GM23338 (cell line): ENCODE measurements at regions not wholly inside any gene's neighbourhood (a gene's known extent, or its start where the extent isn't known, plus 50 kb on each side); places are given as distances from the start of the nearest gene placed in this dataset.

Experiments
- ATAC-seq: fragments of 200-7000 bp; cut with Tn5 transposase; 3 replicates; pipeline ENCODE4 v1.9.1; 2020
- DNase-seq: peaks from one replicate; pipeline ENCODE4 v3.0.0-alpha.2; 2015; ENCODE audit warnings: low spot score
- H2AFZ ChIP-seq: fragments of 200-600 bp; sonication (generic); 2 replicates; pipeline ENCODE4 v1.8.0; 2016; ENCODE audit warnings: antibody characterized with exemption, mild to moderate bottlenecking, moderate library complexity
- H3F3A ChIP-seq: fragments of 200-600 bp; sonication (generic); replicated peaks from 2 replicates; pipeline ENCODE4 v1.8.0; 2017; ENCODE audit warnings: antibody characterized with exemption, mixed run types, low read depth
- H3K27ac ChIP-seq: fragments of 200-600 bp; sonication (generic); 2 replicates; pipeline ENCODE4 v1.6.1; 2016; ENCODE audit warnings: low read depth
- H3K27me3 ChIP-seq: fragments of 200-600 bp; sonication (generic); 2 replicates; pipeline ENCODE4 v1.8.0; 2016; ENCODE audit warnings: mild to moderate bottlenecking, mixed run types, moderate library complexity; ENCODE audit not compliant: insufficient read depth
- H3K36me3 ChIP-seq: fragments of 200-600 bp; sonication (generic); 2 replicates; pipeline ENCODE4 v1.8.0; 2016; ENCODE audit warnings: mild to moderate bottlenecking; ENCODE audit not compliant: insufficient read depth
- H3K4me1 ChIP-seq: fragments of 200-600 bp; sonication (generic); 2 replicates; pipeline ENCODE4 v1.8.0; 2016; ENCODE audit warnings: mild to moderate bottlenecking, moderate library complexity; ENCODE audit not compliant: insufficient read depth
- H3K4me2 ChIP-seq: fragments of 200-600 bp; sonication (generic); 2 replicates; pipeline ENCODE4 v1.7.1; 2017; ENCODE audit warnings: mixed run types
- H3K4me3 ChIP-seq: fragments of 200-600 bp; sonication (generic); 2 replicates; pipeline ENCODE4 v1.6.1; 2016; ENCODE audit warnings: mixed run types
- H3K79me2 ChIP-seq: fragments of 200-600 bp; sonication (generic); replicated peaks from 2 replicates; pipeline ENCODE4 v1.8.0; 2017; ENCODE audit warnings: mild to moderate bottlenecking; ENCODE audit not compliant: insufficient read depth
- H3K9me2 ChIP-seq: fragments of 200-600 bp; sonication (generic); 2 replicates; pipeline ENCODE4 v1.8.0; 2017; ENCODE audit not compliant: insufficient read depth
- H4K20me1 ChIP-seq: fragments of 200-600 bp; sonication (generic); replicated peaks from 2 replicates; pipeline ENCODE4 v1.8.0; 2017; ENCODE audit warnings: mild to moderate bottlenecking; ENCODE audit not compliant: insufficient read depth
- H3K27ac Mint-ChIP-seq: 2 replicates; pipeline ENCODE4 v1.8.0; 2020; ENCODE audit warnings: inconsistent platforms, mild to moderate bottlenecking, moderate library complexity, mixed read lengths
- H3K27me3 Mint-ChIP-seq: 3 replicates; pipeline ENCODE4 v1.8.0; 2022; ENCODE audit warnings: low read depth, mild to moderate bottlenecking, moderate library complexity, mixed read lengths, inconsistent platforms; ENCODE audit not compliant: insufficient read depth, poor library complexity
- H3K36me3 Mint-ChIP-seq: 3 replicates; pipeline ENCODE4 v1.8.0; 2021; ENCODE audit warnings: low read depth, mild to moderate bottlenecking, inconsistent platforms, moderate library complexity, mixed read lengths
- H3K4me1 Mint-ChIP-seq: 3 replicates; pipeline ENCODE4 v1.8.0; 2020; ENCODE audit warnings: mild to moderate bottlenecking, inconsistent platforms, mixed read lengths
- H3K4me3 Mint-ChIP-seq: 3 replicates; pipeline ENCODE4 v1.8.0; 2021; ENCODE audit warnings: moderate library complexity, mild to moderate bottlenecking, inconsistent platforms, mixed read lengths
- H3K9me3 Mint-ChIP-seq: 3 replicates; pipeline ENCODE4 v1.8.0; 2020; ENCODE audit warnings: moderate library complexity, mild to moderate bottlenecking, inconsistent platforms, mixed read lengths
- CREB1 ChIP-seq: fragments of 250-450 bp; sonication (Bioruptor Pico); IDR thresholded peaks from 2 replicates; pipeline ENCODE4 v1.5.0; 2020; ENCODE audit warnings: low read depth, mild to moderate bottlenecking, moderate library complexity
- EZH2 ChIP-seq: fragments of 200-600 bp; sonication (generic); IDR thresholded peaks from one replicate; pipeline ENCODE4 v1.8.0; 2017; ENCODE audit warnings: antibody characterized with exemption, mild to moderate bottlenecking, low read depth; ENCODE audit not compliant: unreplicated experiment
- EZH2phosphoT487 ChIP-seq: fragments of 200-600 bp; sonication (generic); IDR thresholded peaks from one replicate; pipeline ENCODE4 v1.8.1; 2018; ENCODE audit warnings: antibody characterized with exemption; ENCODE audit not compliant: unreplicated experiment
- POLR2AphosphoS5 ChIP-seq: IDR thresholded peaks from 2 replicates; pipeline ENCODE4 v1.6.1; 2016; ENCODE audit warnings: antibody characterized with exemption, low read depth
- ZNF114 ChIP-seq: fragments of 250-450 bp; sonication (Bioruptor Pico); IDR thresholded peaks from 2 replicates; pipeline ENCODE4 v1.5.0; 2020; ENCODE audit warnings: mild to moderate bottlenecking, moderate library complexity
- ZNF331 ChIP-seq: fragments of 250-450 bp; sonication (Bioruptor Pico); IDR thresholded peaks from 2 replicates; pipeline ENCODE4 v1.5.0; 2020; ENCODE audit warnings: low read depth, mild to moderate bottlenecking, moderate library complexity
- TF ChIP-seq, protein P1 (sequence below), 2 experiments: fragments of 200-600 bp in 1 of 2; sonication (generic) in 1 of 2; conservative IDR thresholded peaks; 2 replicates each; pipeline versions ENCODE4 v1.5.1 to v1.6.1; 2016 to 2017; ENCODE audit warnings: antibody characterized with exemption in 2 of 2, low read depth in 2 of 2, mild to moderate bottlenecking in 2 of 2, moderate library complexity in 1 of 2
- TF ChIP-seq, protein P2 (sequence below): IDR thresholded peaks from one replicate; pipeline ENCODE4 v1.6.1; 2018; ENCODE audit warnings: antibody characterized with exemption; ENCODE audit not compliant: unreplicated experiment

DNA sequence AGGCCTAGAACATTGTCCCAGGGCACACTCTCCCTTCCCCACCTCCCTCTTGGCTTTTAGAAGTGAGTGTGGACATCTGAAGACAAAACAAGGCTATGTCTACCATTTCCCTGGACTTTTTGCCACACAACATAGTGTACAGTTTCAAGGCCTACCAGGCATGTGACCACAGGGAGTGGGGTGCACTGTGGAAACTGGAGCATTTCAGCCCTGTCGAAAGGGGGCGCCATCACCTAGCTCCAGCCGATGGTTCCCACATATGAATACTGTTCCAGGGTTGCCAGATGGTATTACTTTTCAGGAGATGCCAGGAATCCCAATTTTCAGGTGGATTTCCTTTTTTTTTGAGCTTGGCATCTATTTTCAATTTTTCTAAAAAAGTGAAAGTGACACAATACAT, 140.7 kb downstream of the KATNIP start:
- ATAC-seq: peak; percentile 91

DNA sequence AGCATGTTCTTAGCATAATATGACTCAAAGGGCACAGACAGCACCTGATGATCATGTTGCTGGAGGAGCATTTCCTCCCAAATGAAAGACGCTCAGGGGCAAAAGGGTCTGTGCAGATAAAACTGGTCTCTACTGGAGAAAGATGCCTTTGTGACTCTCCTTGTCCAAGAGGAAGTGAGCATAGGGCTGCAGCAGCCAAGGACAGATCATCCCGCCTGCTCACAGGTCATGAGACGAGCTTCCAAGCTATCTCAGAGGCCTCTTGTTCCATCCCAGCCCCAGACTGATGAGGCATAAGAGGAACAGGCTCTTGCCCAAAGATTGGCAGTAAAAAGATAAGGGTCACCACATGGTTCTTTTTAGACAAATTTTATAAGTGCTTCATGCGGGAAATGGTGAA, 141.8 kb downstream of the KATNIP start:
- DNase-seq (no peak), ATAC-seq (no peak)
- H3F3A ChIP-seq: no peaks in the 10 kb centered on the region
- H3K4me3 Mint-ChIP-seq: no peak overlapping the region
- TF ChIP-seq, protein P1, sequence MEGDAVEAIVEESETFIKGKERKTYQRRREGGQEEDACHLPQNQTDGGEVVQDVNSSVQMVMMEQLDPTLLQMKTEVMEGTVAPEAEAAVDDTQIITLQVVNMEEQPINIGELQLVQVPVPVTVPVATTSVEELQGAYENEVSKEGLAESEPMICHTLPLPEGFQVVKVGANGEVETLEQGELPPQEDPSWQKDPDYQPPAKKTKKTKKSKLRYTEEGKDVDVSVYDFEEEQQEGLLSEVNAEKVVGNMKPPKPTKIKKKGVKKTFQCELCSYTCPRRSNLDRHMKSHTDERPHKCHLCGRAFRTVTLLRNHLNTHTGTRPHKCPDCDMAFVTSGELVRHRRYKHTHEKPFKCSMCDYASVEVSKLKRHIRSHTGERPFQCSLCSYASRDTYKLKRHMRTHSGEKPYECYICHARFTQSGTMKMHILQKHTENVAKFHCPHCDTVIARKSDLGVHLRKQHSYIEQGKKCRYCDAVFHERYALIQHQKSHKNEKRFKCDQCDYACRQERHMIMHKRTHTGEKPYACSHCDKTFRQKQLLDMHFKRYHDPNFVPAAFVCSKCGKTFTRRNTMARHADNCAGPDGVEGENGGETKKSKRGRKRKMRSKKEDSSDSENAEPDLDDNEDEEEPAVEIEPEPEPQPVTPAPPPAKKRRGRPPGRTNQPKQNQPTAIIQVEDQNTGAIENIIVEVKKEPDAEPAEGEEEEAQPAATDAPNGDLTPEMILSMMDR (conservative IDR thresholded peaks at IDR 0.05; ENCODE audit: low read depth in 2 of 2): no peak
- no peak for TF ChIP-seq EZH2phosphoT487
- TF ChIP-seq EZH2: no peak
- no peak for TF ChIP-seq CREB1 (CRISPR knock-in tag)
- no peak for TF ChIP-seq ZNF331
- TF ChIP-seq, protein P2, sequence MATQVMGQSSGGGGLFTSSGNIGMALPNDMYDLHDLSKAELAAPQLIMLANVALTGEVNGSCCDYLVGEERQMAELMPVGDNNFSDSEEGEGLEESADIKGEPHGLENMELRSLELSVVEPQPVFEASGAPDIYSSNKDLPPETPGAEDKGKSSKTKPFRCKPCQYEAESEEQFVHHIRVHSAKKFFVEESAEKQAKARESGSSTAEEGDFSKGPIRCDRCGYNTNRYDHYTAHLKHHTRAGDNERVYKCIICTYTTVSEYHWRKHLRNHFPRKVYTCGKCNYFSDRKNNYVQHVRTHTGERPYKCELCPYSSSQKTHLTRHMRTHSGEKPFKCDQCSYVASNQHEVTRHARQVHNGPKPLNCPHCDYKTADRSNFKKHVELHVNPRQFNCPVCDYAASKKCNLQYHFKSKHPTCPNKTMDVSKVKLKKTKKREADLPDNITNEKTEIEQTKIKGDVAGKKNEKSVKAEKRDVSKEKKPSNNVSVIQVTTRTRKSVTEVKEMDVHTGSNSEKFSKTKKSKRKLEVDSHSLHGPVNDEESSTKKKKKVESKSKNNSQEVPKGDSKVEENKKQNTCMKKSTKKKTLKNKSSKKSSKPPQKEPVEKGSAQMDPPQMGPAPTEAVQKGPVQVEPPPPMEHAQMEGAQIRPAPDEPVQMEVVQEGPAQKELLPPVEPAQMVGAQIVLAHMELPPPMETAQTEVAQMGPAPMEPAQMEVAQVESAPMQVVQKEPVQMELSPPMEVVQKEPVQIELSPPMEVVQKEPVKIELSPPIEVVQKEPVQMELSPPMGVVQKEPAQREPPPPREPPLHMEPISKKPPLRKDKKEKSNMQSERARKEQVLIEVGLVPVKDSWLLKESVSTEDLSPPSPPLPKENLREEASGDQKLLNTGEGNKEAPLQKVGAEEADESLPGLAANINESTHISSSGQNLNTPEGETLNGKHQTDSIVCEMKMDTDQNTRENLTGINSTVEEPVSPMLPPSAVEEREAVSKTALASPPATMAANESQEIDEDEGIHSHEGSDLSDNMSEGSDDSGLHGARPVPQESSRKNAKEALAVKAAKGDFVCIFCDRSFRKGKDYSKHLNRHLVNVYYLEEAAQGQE: no peak
- TF ChIP-seq POLR2AphosphoS5: no peak
- TF ChIP-seq ZNF114 (CRISPR knock-in tag): no peak
- no peaks in the 10 kb centered on the region for H3K9me2 ChIP-seq
- no peak overlapping the region for H3K4me3 ChIP-seq
- peaks cover 1% of the 10 kb centered on the region for H3K27me3 Mint-ChIP-seq
- H3K79me2 ChIP-seq: no peaks in the 10 kb centered on the region
- no peaks in the 10 kb centered on the region; the same call in 1 of the 2 replicates for H3K36me3 ChIP-seq
- H3K27ac ChIP-seq: no peak overlapping the region
- no peak overlapping the region for H2AFZ ChIP-seq
- peaks cover 6% of the 10 kb centered on the region; the same call in 2 of the 3 replicates for H3K4me1 Mint-ChIP-seq
- H3K27me3 ChIP-seq: no peaks in the 10 kb centered on the region
- H4K20me1 ChIP-seq: no peaks in the 10 kb centered on the region; the same call in 1 of the 2 replicates
- H3K4me1 ChIP-seq: no peaks in the 10 kb centered on the region
- H3K27ac Mint-ChIP-seq: no peak overlapping the region
- no peaks in the 10 kb centered on the region; the same call in 2 of the 3 replicates for H3K9me3 Mint-ChIP-seq
- H3K4me2 ChIP-seq: no peak overlapping the region
- H3K36me3 Mint-ChIP-seq: no peaks in the 10 kb centered on the region

More for the DNA sequence above, 140.7 kb downstream of the KATNIP start:
- Histone ChIP-seq H3K79me2 (no peaks in the 10 kb centered on the region), H3K36me3 (no peaks in the 10 kb centered on the region; the same call in 1 of the 2 replicates), H3K9me2 (no peaks in the 10 kb centered on the region), H3K4me1 (no peaks in the 10 kb centered on the region), H2AFZ (no peak overlapping the region), H4K20me1 (no peaks in the 10 kb centered on the region; the same call in 1 of the 2 replicates), H3K27me3 (no peaks in the 10 kb centered on the region), H3K4me2 (no peak overlapping the region), H3F3A (no peaks in the 10 kb centered on the region), H3K4me3 (no peak overlapping the region), H3K27ac (no peak overlapping the region)
- Mint-ChIP-seq H3K27me3 (peaks cover 1% of the 10 kb centered on the region), H3K9me3 (no peaks in the 10 kb centered on the region), H3K27ac (no peak overlapping the region), H3K4me3 (no peak overlapping the region), H3K4me1 (peaks cover 6% of the 10 kb centered on the region; the same call in 2 of the 3 replicates), H3K36me3 (no peaks in the 10 kb centered on the region)
- peak; percentile 60 for DNase-seq
- TF ChIP-seq CREB1 (CRISPR knock-in tag): no peak
- TF ChIP-seq, protein P1 (conservative IDR thresholded peaks at IDR 0.05; ENCODE audit: low read depth in 2 of 2): peak; percentile 85
